ENCODE measurements at regions not wholly inside any gene's neighbourhood (a gene's known extent, or its start where the extent isn't known, plus 50 kb on each side); places are given as distances from the start of the nearest gene placed in this dataset.
"Not testable (repeated sequence)": the region's sequence is repeated elsewhere in the genome, so short reads cannot be mapped to it uniquely, and the experiment has no call there.

GRCh38 chr6:19682859-19683258 is 154.3 kb upstream of the ID4 start:
- DNase-seq (ENCODE audit: low read depth) = no peak

- no peak for DNase-seq (ENCODE audit: low read depth)
These were observed 146.7 kb upstream of the ID4 start for GRCh38 chr6:19690325-19691075.

- no peak for DNase-seq (ENCODE audit: low read depth)
These were observed 145.6 kb upstream of the ID4 start for GRCh38 chr6:19691465-19692167.

GRCh38 chr6:19692506-19693298 is 144.5 kb upstream of the ID4 start:
- no peak for DNase-seq (ENCODE audit: low read depth)

GRCh38 chr6:19694697-19695096 is 142.5 kb upstream of the ID4 start:
- DNase-seq (ENCODE audit: low read depth) = no peak

GRCh38 chr6:19697744-19698290 is 139.4 kb upstream of the ID4 start:
- no peak for DNase-seq (ENCODE audit: low read depth)

GRCh38 chr6:19699932-19700331 is 137.2 kb upstream of the ID4 start:
- DNase-seq (ENCODE audit: low read depth) = no peak

- no peak for DNase-seq (ENCODE audit: low read depth)
These were observed 131.6 kb upstream of the ID4 start for GRCh38 chr6:19705606-19706005.

- no peak for DNase-seq (ENCODE audit: low read depth)
These were observed 125.0 kb upstream of the ID4 start for GRCh38 chr6:19712012-19712688.

- no peak for DNase-seq (ENCODE audit: low read depth)
These were observed 124.2 kb upstream of the ID4 start for GRCh38 chr6:19712998-19713397.

- no peak for DNase-seq (ENCODE audit: low read depth)
These were observed 123.8 kb upstream of the ID4 start for GRCh38 chr6:19713411-19713810.

GRCh38 chr6:19713984-19714383 is 123.2 kb upstream of the ID4 start:
- no peak for DNase-seq (ENCODE audit: low read depth)

GRCh38 chr6:19714434-19715166 is 122.6 kb upstream of the ID4 start:
- no peak for DNase-seq (ENCODE audit: low read depth)

GRCh38 chr6:19715167-19715551 is 122.0 kb upstream of the ID4 start:
- no peak for DNase-seq (ENCODE audit: low read depth)

- no peak for DNase-seq (ENCODE audit: low read depth)
These were observed 117.5 kb upstream of the ID4 start for GRCh38 chr6:19719691-19720128.

- no peak for DNase-seq (ENCODE audit: low read depth)
These were observed 115.3 kb upstream of the ID4 start for GRCh38 chr6:19721766-19722377.

- no peak for DNase-seq (ENCODE audit: low read depth)
These were observed 114.2 kb upstream of the ID4 start for GRCh38 chr6:19722999-19723398.

- no peak for DNase-seq (ENCODE audit: low read depth)
These were observed 113.6 kb upstream of the ID4 start for GRCh38 chr6:19723545-19723944.

GRCh38 chr6:19725436-19725835 is 111.7 kb upstream of the ID4 start:
- DNase-seq (ENCODE audit: low read depth) = not testable (repeated sequence)

GRCh38 chr6:19731282-19731681 is 105.9 kb upstream of the ID4 start:
- no peak for DNase-seq (ENCODE audit: low read depth)

- DNase-seq (ENCODE audit: low read depth) = no peak
These were observed 103.1 kb upstream of the ID4 start for GRCh38 chr6:19734061-19734460.

Measured in forelimb muscle (tissue), 1 donor.